ENCODE measurements at regions not wholly inside any gene's neighbourhood (a gene's known extent, or its start where the extent isn't known, plus 50 kb on each side); places are given as distances from the start of the nearest gene placed in this dataset.
A peak's percentile ranks its signal among the peaks of the same experiment; 100 is the strongest.

DNA sequence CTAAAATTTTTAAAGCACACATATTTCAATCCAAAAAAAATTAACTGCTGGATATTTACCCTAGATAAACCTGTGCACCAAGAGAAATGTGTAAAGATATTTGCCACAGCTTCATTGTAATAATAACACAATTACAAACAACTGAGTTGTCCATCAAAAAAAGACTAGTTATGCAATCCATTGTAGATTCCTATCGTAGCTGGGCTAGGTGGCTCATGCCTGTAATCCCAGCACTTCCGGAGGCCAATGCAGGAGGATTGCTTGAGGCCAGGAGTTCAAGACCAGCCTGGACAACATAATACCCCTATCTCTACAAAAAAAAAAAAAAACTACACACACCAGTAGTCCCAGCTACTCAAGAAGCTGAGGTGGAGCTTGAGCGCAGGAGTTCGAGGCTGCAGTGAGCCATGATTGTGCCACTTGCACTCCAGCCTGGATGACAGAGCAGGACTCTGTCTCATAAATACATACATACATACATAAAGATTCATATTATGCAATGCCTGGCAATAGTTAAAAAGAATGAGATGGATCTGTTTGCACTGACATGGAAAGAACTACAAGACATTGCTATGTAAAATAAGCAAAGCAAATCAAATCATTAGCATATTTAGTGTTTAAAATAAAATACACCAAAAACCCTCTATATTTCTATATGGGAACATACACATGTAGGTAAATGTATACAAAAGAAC lies 56.5 kb upstream of the CCDC28A start:
- DNase-seq, result no peak

DNA sequence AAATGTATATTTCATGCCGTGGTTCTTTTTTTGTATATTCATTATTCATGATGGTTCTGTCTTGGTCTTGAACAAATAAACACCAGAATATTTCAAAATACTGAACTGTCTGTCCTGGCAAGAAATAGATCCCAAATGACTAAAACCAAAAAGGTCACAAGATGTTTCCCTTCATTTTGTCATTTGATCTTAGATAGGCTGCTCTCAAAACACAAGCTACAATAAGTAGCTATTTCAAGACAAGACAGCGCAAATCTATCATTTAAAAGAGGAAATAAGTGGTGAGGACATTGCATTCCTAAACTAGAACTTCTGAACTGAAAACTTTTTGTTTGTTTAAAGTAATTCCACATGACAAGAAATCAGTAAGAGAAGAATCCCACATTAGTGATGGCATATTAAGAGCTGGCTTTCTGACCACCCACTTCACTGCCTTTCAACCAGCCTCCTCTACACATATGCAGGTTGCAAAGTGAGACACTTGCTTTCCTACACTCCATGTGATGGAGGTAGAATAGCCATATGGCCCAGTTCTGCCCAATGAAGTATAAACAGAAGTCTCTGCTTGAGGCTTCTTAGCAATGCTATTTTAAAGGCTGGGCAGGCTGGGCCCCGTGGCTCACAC lies 54.4 kb upstream of the CCDC28A start:
- DNase-seq, result peak; percentile 82

DNA sequence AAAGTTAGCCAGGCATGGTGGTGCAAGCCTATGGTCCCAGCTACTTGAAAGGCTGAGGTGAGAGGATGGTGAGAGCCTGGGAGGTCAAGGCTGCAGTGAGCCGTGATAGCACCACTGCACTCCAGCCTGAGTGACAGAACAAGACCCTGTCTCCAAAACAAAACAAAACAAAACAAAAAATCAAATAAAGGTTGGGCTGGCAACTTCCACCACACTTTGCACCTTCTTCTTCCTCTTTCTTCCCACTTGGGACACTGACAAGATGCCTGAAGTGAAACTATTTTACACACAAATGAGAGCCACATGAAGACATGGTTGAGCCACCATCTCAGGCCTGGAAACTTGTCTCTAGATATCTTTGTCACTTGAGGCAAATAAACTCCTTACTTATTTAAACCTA lies 53.8 kb upstream of the CCDC28A start:
- no peak for DNase-seq

DNA sequence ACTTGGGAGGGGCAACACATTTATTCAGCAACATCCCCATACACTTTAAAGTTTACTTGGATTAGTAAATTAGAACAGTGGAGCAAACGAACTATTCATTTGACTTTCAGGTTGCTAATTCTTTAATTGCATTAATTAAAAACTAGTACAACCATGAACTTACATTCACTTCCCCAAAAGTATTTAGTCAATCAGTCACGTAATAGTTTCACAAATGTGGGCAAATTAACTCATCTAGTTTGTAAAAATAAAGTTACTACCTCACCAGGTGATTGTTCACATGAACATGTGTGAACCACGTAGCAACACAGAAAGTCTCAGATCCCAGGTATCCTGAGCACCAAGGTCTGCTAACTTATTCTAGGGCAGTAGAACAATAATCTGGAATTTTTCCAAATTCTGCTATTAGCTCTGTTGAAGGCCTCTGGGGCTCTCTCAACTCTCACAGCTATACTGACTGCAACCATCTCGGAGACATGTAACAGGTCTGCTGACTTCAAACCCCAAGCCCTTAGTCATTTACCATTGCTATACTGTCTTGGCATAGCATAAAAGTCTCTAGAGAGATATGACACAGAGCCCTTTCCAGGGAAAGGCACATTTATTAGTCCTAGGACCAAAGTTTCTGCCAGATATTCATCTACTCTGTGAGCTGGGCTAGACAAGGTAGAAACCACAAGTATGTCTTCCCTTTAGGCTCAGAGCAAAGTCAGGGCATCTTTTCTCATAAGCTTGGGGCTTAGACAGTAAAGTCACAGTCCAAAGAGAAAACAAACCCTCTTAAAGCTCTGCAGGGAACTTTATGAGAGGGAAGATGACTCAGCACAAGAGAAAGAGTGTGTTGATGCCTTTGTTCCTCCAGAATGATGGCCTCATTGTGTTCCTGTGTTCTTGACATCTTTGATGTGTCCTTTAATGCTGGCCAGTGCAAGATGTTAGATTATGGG lies 50.9 kb upstream of the CCDC28A start:
- DNase-seq, result peak; percentile 27

Data from HCEC 1CT (cell line).